ENCODE measurements at regions not wholly inside any gene's neighbourhood (a gene's known extent, or its start where the extent isn't known, plus 50 kb on each side); places are given as distances from the start of the nearest gene placed in this dataset.

- Histone ChIP-seq H3K4me2 (ENCODE audit: low read length) (no peak overlapping the region), H3K36me3 (ENCODE audit: control insufficient read depth in 1 of 2, insufficient read depth in 2 of 2, low read length in 2 of 2) (no peaks in the 10 kb centered on the region), H3K4me3 (replicated peaks in 1 of 2; ENCODE audit: low read depth in 1 of 2, low read length in 2 of 2) (no peak overlapping the region), H3K9me3 (ENCODE audit: control insufficient read depth in 1 of 2, insufficient read depth in 1 of 2, low read depth in 1 of 2, low read length in 2 of 2) (no peaks in the 10 kb centered on the region), H2AFZ (ENCODE audit: low read depth, low read length, poor library complexity, severe bottlenecking) (no peak overlapping the region), H3K9me2 (ENCODE audit: insufficient read depth) (no peaks in the 10 kb centered on the region), H3K79me2 (ENCODE audit: insufficient read depth, low read length) (no peaks in the 10 kb centered on the region), H3K4me1 (ENCODE audit: control insufficient read depth in 1 of 2, insufficient read depth in 2 of 2, low read length in 2 of 2) (no peaks in the 10 kb centered on the region), H3K27me3 (ENCODE audit: insufficient read depth, low read length) (peaks cover 18% of the 10 kb centered on the region), H3K9ac (ENCODE audit: low read length) (no peak overlapping the region), H4K20me1 (ENCODE audit: insufficient read depth) (no peaks in the 10 kb centered on the region; the same call in 1 of the 2 replicates), H3K27ac (ENCODE audit: low read depth, low read length) (no peak overlapping the region)
- ATAC-seq: no peak
- ChIA-PET RAD21 (ENCODE audit: low non-redundant PET in 1 of 2, low total read pairs in 2 of 2, uncharacterized antibody in 2 of 2, unreplicated experiment in 2 of 2) (no interaction called here), POLR2A (no interaction called here), CTCF (no interaction called here)
- no peak for DNase-seq (ENCODE audit: low read depth, low spot score)
- intact Hi-C loops (cut with micrococcal nuclease): no loop called here
- TF ChIP-seq SRF (IDR thresholded peaks at IDR 0.05; ENCODE audit: low read depth) (no peak), POLR2A (IDR thresholded peaks at IDR 0.05; ENCODE audit: borderline replicate concordance, extremely low read depth, insufficient read depth, insufficient read length) (no peak), CTCF (IDR thresholded peaks at IDR 0.05 in 2 of 3, conservative IDR thresholded peaks at IDR 0.05 in 1 of 3; ENCODE audit: borderline replicate concordance in 1 of 3, insufficient read depth in 1 of 3, low read depth in 2 of 3, low read length in 2 of 3) (no peak), TCF7L2 (IDR thresholded peaks at IDR 0.05; ENCODE audit: borderline replicate concordance, extremely low read depth, insufficient read depth, insufficient read length) (no peak), ZNF274 (IDR thresholded peaks at IDR 0.05; ENCODE audit: low read depth, low read length) (no peak), JUND (IDR thresholded peaks at IDR 0.05) (no peak)
- no TSS peak for BruUV-seq (replicated peaks)
Observed at GRCh38 chr12:97336900-97337751, 125.5 kb upstream of the RMST start.

GRCh38 chr12:97342130-97342529, 120.5 kb upstream of the RMST start:
- no peaks in the 10 kb centered on the region for H3K36me3 ChIP-seq (ENCODE audit: control insufficient read depth in 1 of 2, insufficient read depth in 2 of 2, low read length in 2 of 2)
- CTCF ChIA-PET: no interaction called here
- no peaks in the 10 kb centered on the region for H3K4me1 ChIP-seq (ENCODE audit: control insufficient read depth in 1 of 2, insufficient read depth in 2 of 2, low read length in 2 of 2)
- H3K4me3 ChIP-seq (replicated peaks in 1 of 2; ENCODE audit: low read depth in 1 of 2, low read length in 2 of 2): no peak overlapping the region
- ATAC-seq (no peak), DNase-seq (ENCODE audit: low read depth, low spot score) (no peak)
- BruUV-seq (replicated peaks): no TSS peak
- no peaks in the 10 kb centered on the region for H3K79me2 ChIP-seq (ENCODE audit: insufficient read depth, low read length)
- H3K9me2 ChIP-seq (ENCODE audit: insufficient read depth): no peaks in the 10 kb centered on the region
- RAD21 ChIA-PET (ENCODE audit: low non-redundant PET in 1 of 2, low total read pairs in 2 of 2, uncharacterized antibody in 2 of 2, unreplicated experiment in 2 of 2): no interaction called here
- no peak overlapping the region for H3K4me2 ChIP-seq (ENCODE audit: low read length)
- H2AFZ ChIP-seq (ENCODE audit: low read depth, low read length, poor library complexity, severe bottlenecking): no peak overlapping the region
- no peak overlapping the region for H3K27ac ChIP-seq (ENCODE audit: low read depth, low read length)
- intact Hi-C loops (cut with micrococcal nuclease): no loop called here
- POLR2A ChIA-PET: no interaction called here
- no peaks in the 10 kb centered on the region for H3K9me3 ChIP-seq (ENCODE audit: control insufficient read depth in 1 of 2, insufficient read depth in 1 of 2, low read depth in 1 of 2, low read length in 2 of 2)
- peaks cover 6% of the 10 kb centered on the region; the same call in 1 of the 2 replicates for H3K27me3 ChIP-seq (ENCODE audit: insufficient read depth, low read length)
- H4K20me1 ChIP-seq (ENCODE audit: insufficient read depth): no peaks in the 10 kb centered on the region
- no peak overlapping the region for H3K9ac ChIP-seq (ENCODE audit: low read length)
- TF ChIP-seq CTCF (IDR thresholded peaks at IDR 0.05 in 2 of 3, conservative IDR thresholded peaks at IDR 0.05 in 1 of 3; ENCODE audit: borderline replicate concordance in 1 of 3, insufficient read depth in 1 of 3, low read depth in 2 of 3, low read length in 2 of 3) (no peak), ELF1 (IDR thresholded peaks at IDR 0.05; ENCODE audit: borderline replicate concordance, low read depth) (no peak), POLR2AphosphoS5 (IDR thresholded peaks at IDR 0.05; ENCODE audit: low read depth, low read length) (no peak), ZFX (IDR thresholded peaks at IDR 0.05) (no peak), POLR2A (IDR thresholded peaks at IDR 0.05; ENCODE audit: borderline replicate concordance, extremely low read depth, insufficient read depth, insufficient read length) (no peak), MAX (IDR thresholded peaks at IDR 0.05) (no peak), EGR1 (IDR thresholded peaks at IDR 0.05; ENCODE audit: low read depth) (no peak), SIN3A (IDR thresholded peaks at IDR 0.05; ENCODE audit: low read depth) (no peak), ZNF274 (IDR thresholded peaks at IDR 0.05; ENCODE audit: low read depth, low read length) (no peak), SP1 (IDR thresholded peaks at IDR 0.05; ENCODE audit: low read depth) (no peak), CEBPB (IDR thresholded peaks at IDR 0.05; ENCODE audit: low read depth) (no peak), TCF7L2 (IDR thresholded peaks at IDR 0.05; ENCODE audit: borderline replicate concordance, extremely low read depth, insufficient read depth, insufficient read length) (no peak), EZH2 (IDR thresholded peaks at IDR 0.05) (no peak), EZH2phosphoT487 (IDR thresholded peaks at IDR 0.05; ENCODE audit: borderline replicate concordance) (no peak), JUND (IDR thresholded peaks at IDR 0.05) (no peak)

All from HCT116 (cell line).